Iris pigment epithelial cell (primary cell): ENCODE measurements at regions not wholly inside any gene's neighbourhood (a gene's known extent, or its start where the extent isn't known, plus 50 kb on each side); places are given as distances from the start of the nearest gene placed in this dataset.
A peak's percentile ranks its signal among the peaks of the same experiment; 100 is the strongest.
"Not testable (repeated sequence)": the region's sequence is repeated elsewhere in the genome, so short reads cannot be mapped to it uniquely, and the experiment has no call there.

Source experiments
- DNase-seq: peaks from one replicate; pipeline ENCODE4 v3.0.0-alpha.2; 2011; ENCODE audit warnings: low read depth

GRCh38 chr9:110025551-110026170 is 182.3 kb downstream of the C9orf152 start:
- no peak for DNase-seq

- peak; percentile 89 for DNase-seq
These were observed 180.3 kb downstream of the C9orf152 start for GRCh38 chr9:110027671-110028081.

GRCh38 chr9:110028271-110028670 is 179.7 kb downstream of the C9orf152 start:
- peak; percentile 45 for DNase-seq

- DNase-seq: no peak
These were observed 179.3 kb downstream of the C9orf152 start for GRCh38 chr9:110028676-110029075.

GRCh38 chr9:110029429-110029955 is 178.5 kb downstream of the C9orf152 start:
- peak; percentile 99 for DNase-seq

- no peak for DNase-seq
These were observed 177.9 kb downstream of the C9orf152 start for GRCh38 chr9:110029956-110030480.

- peak; percentile 93 for DNase-seq
These were observed 177.3 kb downstream of the C9orf152 start for GRCh38 chr9:110030632-110031031.

- DNase-seq: peak; percentile 97
These were observed 176.3 kb downstream of the C9orf152 start for GRCh38 chr9:110031511-110032173.

- not testable (repeated sequence) for DNase-seq
These were observed 175.4 kb downstream of the C9orf152 start for GRCh38 chr9:110032532-110032931.

- DNase-seq: peak; percentile 35
These were observed 174.1 kb downstream of the C9orf152 start for GRCh38 chr9:110033869-110034268.

- DNase-seq: no peak
These were observed 171.7 kb downstream of the C9orf152 start for GRCh38 chr9:110036286-110036685.

GRCh38 chr9:110040788-110041187 is 167.2 kb downstream of the C9orf152 start:
- peak; percentile 90 for DNase-seq

- DNase-seq: no peak
These were observed 166.5 kb downstream of the C9orf152 start for GRCh38 chr9:110041452-110041851.

- DNase-seq: no peak
These were observed 160.6 kb downstream of the C9orf152 start for GRCh38 chr9:110047232-110047954.

GRCh38 chr9:110047955-110048402 is 160.0 kb downstream of the C9orf152 start:
- no peak for DNase-seq

- peak; percentile 91 for DNase-seq
These were observed 159.5 kb downstream of the C9orf152 start for GRCh38 chr9:110048403-110048975.

GRCh38 chr9:110048976-110049698 is 158.8 kb downstream of the C9orf152 start:
- DNase-seq: peak; percentile 52

- peak; percentile 33 for DNase-seq
These were observed 158.1 kb downstream of the C9orf152 start for GRCh38 chr9:110049699-110050450.

- peak; percentile 93 for DNase-seq
These were observed 157.0 kb downstream of the C9orf152 start for GRCh38 chr9:110050925-110051355.

GRCh38 chr9:110056062-110056461 is 151.9 kb downstream of the C9orf152 start:
- no peak for DNase-seq
